ENCODE measurements at regions not wholly inside any gene's neighbourhood (a gene's known extent, or its start where the extent isn't known, plus 50 kb on each side); places are given as distances from the start of the nearest gene placed in this dataset.

DNA sequence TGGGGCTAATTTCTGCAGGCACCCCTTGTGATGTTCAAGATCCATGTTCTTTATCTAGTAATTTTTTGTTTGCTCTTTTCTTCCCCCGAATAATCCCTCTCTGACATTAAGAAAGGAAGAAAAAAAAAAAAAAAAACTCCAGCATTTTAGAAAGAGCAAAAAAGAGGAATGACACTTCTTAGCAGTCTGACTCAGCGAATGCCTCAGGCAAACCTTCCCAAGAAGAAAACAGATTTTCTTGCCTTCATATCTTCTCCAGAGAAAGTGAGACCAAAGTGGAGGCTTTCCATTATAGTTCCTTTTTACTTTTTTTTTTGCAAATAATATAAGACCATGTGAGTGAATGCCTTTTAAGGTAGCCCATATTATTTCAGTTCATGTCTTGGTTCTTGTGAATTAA is 479.0 kb upstream of the SYT1 start (continued):
- TF ChIP-seq, protein P1, sequence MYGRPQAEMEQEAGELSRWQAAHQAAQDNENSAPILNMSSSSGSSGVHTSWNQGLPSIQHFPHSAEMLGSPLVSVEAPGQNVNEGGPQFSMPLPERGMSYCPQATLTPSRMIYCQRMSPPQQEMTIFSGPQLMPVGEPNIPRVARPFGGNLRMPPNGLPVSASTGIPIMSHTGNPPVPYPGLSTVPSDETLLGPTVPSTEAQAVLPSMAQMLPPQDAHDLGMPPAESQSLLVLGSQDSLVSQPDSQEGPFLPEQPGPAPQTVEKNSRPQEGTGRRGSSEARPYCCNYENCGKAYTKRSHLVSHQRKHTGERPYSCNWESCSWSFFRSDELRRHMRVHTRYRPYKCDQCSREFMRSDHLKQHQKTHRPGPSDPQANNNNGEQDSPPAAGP (tag by site-specific recombination; IDR thresholded peaks at IDR 0.05), result no peak
- TF ChIP-seq ZNF157 (tag by site-specific recombination; IDR thresholded peaks at IDR 0.05) (no peak), ZNF792 (tag by site-specific recombination; IDR thresholded peaks at IDR 0.05) (no peak), ZNF548 (tag by site-specific recombination; IDR thresholded peaks at IDR 0.05) (no peak), ZNF426 (tag by site-specific recombination; IDR thresholded peaks at IDR 0.05) (no peak), ZNF121 (tag by site-specific recombination; IDR thresholded peaks at IDR 0.05) (no peak), ZNF514 (tag by site-specific recombination; IDR thresholded peaks at IDR 0.05) (no peak), ZFP37 (tag by site-specific recombination; IDR thresholded peaks at IDR 0.05) (no peak)
- TF ChIP-seq, protein P2, sequence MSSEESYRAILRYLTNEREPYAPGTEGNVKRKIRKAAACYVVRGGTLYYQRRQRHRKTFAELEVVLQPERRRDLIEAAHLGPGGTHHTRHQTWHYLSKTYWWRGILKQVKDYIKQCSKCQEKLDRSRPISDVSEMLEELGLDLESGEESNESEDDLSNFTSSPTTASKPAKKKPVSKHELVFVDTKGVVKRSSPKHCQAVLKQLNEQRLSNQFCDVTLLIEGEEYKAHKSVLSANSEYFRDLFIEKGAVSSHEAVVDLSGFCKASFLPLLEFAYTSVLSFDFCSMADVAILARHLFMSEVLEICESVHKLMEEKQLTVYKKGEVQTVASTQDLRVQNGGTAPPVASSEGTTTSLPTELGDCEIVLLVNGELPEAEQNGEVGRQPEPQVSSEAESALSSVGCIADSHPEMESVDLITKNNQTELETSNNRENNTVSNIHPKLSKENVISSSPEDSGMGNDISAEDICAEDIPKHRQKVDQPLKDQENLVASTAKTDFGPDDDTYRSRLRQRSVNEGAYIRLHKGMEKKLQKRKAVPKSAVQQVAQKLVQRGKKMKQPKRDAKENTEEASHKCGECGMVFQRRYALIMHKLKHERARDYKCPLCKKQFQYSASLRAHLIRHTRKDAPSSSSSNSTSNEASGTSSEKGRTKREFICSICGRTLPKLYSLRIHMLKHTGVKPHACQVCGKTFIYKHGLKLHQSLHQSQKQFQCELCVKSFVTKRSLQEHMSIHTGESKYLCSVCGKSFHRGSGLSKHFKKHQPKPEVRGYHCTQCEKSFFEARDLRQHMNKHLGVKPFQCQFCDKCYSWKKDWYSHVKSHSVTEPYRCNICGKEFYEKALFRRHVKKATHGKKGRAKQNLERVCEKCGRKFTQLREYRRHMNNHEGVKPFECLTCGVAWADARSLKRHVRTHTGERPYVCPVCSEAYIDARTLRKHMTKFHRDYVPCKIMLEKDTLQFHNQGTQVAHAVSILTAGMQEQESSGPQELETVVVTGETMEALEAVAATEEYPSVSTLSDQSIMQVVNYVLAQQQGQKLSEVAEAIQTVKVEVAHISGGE (tag by site-specific recombination; conservative IDR thresholded peaks at IDR 0.05; ENCODE audit: low read depth), result no peak
- TF ChIP-seq, protein P3, sequence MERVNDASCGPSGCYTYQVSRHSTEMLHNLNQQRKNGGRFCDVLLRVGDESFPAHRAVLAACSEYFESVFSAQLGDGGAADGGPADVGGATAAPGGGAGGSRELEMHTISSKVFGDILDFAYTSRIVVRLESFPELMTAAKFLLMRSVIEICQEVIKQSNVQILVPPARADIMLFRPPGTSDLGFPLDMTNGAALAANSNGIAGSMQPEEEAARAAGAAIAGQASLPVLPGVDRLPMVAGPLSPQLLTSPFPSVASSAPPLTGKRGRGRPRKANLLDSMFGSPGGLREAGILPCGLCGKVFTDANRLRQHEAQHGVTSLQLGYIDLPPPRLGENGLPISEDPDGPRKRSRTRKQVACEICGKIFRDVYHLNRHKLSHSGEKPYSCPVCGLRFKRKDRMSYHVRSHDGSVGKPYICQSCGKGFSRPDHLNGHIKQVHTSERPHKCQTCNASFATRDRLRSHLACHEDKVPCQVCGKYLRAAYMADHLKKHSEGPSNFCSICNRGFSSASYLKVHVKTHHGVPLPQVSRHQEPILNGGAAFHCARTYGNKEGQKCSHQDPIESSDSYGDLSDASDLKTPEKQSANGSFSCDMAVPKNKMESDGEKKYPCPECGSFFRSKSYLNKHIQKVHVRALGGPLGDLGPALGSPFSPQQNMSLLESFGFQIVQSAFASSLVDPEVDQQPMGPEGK (tag by site-specific recombination; IDR thresholded peaks at IDR 0.05), result no peak

DNA sequence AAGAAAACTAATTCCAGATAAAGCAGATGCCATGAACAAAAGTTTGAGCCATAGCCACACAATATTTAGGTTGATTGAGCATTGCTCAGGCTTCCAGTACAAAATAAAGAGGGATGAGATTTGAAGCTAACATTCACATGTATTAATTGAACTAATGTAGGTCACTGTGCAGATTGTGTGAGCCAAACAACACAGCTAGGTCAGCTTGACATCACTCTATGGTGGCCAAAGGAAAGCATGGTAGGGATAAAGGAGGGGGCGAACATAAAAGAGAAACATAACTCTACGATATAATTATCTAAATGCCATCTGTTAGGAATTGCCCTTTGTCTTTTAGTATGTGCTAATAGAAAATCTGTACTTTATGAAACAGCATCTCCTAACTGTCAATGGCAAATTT is 477.7 kb upstream of the SYT1 start:
- Histone ChIP-seq H3K4me3 (ENCODE audit: low read depth, low read length) (no peak overlapping the region), H3K27ac (ENCODE audit: extremely low read depth, low read depth, low read length) (no peak overlapping the region), H3K9me3 (ENCODE audit: control insufficient read depth, insufficient read depth, low read depth, low read length) (no peaks in the 10 kb centered on the region), H3K4me1 (ENCODE audit: control insufficient read depth, insufficient read depth, low read length) (no peaks in the 10 kb centered on the region), H3K36me3 (ENCODE audit: control insufficient read depth in 2 of 2, insufficient read depth in 1 of 2, low read length in 2 of 2) (no peaks in the 10 kb centered on the region)
- POLR2A ChIA-PET, result no interaction called here
- CTCF ChIA-PET, result no interaction called here
- TF ChIP-seq ZNF274 (IDR thresholded peaks at IDR 0.05; ENCODE audit: low read length), result no peak
- TF ChIP-seq ZNF274 (tag by site-specific recombination; IDR thresholded peaks at IDR 0.05; ENCODE audit: borderline replicate concordance), result no peak
- TF ChIP-seq, protein P4, sequence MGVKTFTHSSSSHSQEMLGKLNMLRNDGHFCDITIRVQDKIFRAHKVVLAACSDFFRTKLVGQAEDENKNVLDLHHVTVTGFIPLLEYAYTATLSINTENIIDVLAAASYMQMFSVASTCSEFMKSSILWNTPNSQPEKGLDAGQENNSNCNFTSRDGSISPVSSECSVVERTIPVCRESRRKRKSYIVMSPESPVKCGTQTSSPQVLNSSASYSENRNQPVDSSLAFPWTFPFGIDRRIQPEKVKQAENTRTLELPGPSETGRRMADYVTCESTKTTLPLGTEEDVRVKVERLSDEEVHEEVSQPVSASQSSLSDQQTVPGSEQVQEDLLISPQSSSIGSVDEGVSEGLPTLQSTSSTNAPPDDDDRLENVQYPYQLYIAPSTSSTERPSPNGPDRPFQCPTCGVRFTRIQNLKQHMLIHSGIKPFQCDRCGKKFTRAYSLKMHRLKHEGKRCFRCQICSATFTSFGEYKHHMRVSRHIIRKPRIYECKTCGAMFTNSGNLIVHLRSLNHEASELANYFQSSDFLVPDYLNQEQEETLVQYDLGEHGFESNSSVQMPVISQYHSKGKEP (tag by site-specific recombination; IDR thresholded peaks at IDR 0.05), result no peak
- no peak for TF ChIP-seq ZNF239 (tag by site-specific recombination; IDR thresholded peaks at IDR 0.05)
- TF ChIP-seq ZNF555 (tag by site-specific recombination; conservative IDR thresholded peaks at IDR 0.05), result no peak
- TF ChIP-seq ZIC2 (tag by site-specific recombination; IDR thresholded peaks at IDR 0.05), result no peak
- no peak for TF ChIP-seq ZNF558 (tag by site-specific recombination; IDR thresholded peaks at IDR 0.05)
- no peak for TF ChIP-seq IKZF3 (tag by site-specific recombination; IDR thresholded peaks at IDR 0.05)
- no peak for TF ChIP-seq ZNF544 (tag by site-specific recombination; IDR thresholded peaks at IDR 0.05)
- TF ChIP-seq TCF7L2 (IDR thresholded peaks at IDR 0.05; ENCODE audit: borderline replicate concordance, low read depth, low read length), result no peak
- TF ChIP-seq, protein P5, sequence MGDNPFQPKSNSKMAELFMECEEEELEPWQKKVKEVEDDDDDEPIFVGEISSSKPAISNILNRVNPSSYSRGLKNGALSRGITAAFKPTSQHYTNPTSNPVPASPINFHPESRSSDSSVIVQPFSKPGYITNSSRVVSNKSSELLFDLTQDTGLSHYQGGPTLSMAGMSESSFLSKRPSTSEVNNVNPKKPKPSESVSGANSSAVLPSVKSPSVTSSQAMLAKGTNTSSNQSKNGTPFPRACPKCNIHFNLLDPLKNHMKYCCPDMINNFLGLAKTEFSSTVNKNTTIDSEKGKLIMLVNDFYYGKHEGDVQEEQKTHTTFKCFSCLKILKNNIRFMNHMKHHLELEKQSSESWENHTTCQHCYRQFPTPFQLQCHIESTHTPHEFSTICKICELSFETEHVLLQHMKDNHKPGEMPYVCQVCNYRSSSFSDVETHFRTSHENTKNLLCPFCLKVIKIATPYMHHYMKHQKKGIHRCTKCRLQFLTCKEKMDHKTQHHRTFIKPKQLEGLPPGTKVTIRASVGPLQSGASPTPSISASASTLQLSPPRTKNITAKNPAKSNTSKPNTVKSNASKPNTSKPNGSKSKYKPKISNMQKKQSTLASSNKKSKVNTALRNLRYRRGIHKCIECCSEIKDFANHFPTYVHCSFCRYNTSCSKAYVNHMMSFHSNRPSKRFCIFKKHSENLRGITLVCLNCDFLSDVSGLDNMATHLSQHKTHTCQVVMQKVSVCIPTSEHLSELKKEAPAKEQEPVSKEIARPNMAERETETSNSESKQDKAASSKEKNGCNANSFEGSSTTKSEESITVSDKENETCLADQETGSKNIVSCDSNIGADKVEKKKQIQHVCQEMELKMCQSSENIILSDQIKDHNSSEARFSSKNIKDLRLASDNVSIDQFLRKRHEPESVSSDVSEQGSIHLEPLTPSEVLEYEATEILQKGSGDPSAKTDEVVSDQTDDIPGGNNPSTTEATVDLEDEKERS (tag by site-specific recombination; IDR thresholded peaks at IDR 0.05), result no peak
- TF ChIP-seq, protein P6, sequence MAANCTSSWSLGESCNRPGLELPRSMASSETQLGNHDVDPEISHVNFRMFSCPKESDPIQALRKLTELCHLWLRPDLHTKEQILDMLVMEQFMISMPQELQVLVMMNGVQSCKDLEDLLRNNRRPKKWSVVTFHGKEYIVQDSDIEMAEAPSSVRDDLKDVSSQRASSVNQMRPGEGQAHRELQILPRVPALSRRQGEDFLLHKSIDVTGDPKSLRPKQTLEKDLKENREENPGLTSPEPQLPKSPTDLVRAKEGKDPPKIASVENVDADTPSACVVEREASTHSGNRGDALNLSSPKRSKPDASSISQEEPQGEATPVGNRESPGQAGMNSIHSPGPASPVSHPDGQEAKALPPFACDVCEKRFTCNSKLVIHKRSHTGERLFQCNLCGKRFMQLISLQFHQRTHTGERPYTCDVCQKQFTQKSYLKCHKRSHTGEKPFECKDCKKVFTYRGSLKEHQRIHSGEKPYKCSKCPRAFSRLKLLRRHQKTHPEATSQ (tag by site-specific recombination; IDR thresholded peaks at IDR 0.05), result no peak
- TF ChIP-seq, protein P7, sequence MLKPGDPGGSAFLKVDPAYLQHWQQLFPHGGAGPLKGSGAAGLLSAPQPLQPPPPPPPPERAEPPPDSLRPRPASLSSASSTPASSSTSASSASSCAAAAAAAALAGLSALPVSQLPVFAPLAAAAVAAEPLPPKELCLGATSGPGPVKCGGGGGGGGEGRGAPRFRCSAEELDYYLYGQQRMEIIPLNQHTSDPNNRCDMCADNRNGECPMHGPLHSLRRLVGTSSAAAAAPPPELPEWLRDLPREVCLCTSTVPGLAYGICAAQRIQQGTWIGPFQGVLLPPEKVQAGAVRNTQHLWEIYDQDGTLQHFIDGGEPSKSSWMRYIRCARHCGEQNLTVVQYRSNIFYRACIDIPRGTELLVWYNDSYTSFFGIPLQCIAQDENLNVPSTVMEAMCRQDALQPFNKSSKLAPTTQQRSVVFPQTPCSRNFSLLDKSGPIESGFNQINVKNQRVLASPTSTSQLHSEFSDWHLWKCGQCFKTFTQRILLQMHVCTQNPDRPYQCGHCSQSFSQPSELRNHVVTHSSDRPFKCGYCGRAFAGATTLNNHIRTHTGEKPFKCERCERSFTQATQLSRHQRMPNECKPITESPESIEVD (tag by site-specific recombination; IDR thresholded peaks at IDR 0.05), result no peak
- TF ChIP-seq ZNF2 (tag by site-specific recombination; IDR thresholded peaks at IDR 0.05), result no peak

Measured in HEK293 (cell line).